ENCODE measurements at regions not wholly inside any gene's neighbourhood (a gene's known extent, or its start where the extent isn't known, plus 50 kb on each side); places are given as distances from the start of the nearest gene placed in this dataset.

DNA sequence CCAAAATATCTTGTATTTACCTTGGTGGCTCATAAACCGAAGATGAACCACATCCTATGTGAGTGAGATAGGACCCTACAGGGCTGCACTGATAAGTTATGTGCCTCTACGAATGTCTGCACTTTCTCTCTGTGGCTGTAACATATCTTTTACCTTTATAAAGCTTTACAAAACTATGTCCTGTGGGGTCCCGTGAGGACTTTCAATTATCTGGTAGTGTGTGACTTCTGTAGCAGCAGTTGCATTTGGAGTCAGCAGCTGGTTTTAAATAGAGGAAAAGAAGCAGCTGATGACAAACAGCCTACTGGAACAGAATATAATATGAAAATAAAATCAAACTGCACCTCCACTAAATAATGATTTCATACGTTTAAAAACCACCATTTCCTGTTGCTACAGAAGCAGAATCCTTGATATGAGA is 222.4 kb upstream of the GNAI1 start:
- TF ChIP-seq EP300 (IDR thresholded peaks at IDR 0.05), result no peak
- no peak for TF ChIP-seq POLR2A (IDR thresholded peaks at IDR 0.05)
- TF ChIP-seq POLR2AphosphoS5 (IDR thresholded peaks at IDR 0.05), result no peak
- TF ChIP-seq, protein P1, sequence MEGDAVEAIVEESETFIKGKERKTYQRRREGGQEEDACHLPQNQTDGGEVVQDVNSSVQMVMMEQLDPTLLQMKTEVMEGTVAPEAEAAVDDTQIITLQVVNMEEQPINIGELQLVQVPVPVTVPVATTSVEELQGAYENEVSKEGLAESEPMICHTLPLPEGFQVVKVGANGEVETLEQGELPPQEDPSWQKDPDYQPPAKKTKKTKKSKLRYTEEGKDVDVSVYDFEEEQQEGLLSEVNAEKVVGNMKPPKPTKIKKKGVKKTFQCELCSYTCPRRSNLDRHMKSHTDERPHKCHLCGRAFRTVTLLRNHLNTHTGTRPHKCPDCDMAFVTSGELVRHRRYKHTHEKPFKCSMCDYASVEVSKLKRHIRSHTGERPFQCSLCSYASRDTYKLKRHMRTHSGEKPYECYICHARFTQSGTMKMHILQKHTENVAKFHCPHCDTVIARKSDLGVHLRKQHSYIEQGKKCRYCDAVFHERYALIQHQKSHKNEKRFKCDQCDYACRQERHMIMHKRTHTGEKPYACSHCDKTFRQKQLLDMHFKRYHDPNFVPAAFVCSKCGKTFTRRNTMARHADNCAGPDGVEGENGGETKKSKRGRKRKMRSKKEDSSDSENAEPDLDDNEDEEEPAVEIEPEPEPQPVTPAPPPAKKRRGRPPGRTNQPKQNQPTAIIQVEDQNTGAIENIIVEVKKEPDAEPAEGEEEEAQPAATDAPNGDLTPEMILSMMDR (IDR thresholded peaks at IDR 0.05), result no peak
- no peak overlapping the region for H3K27ac ChIP-seq
- 26 to 63% (median 48%) methylated on average over 4 of the region's 4 CpGs for WGBS, 5 donors
- no peaks in the 10 kb centered on the region for H3K27me3 ChIP-seq
- H3K36me3 ChIP-seq, result no peaks in the 10 kb centered on the region
- DNase-seq, result no peak
- no peaks in the 10 kb centered on the region for H3K4me1 ChIP-seq
- peaks cover 2 to 13% (median 6%) of the 10 kb centered on the region in 4 donors for H3K9me3 ChIP-seq
- intact Hi-C loops (cut with DNase I; ENCODE audit: low total_unique reads), result no loop called here
- H3K4me3 ChIP-seq, result no peak overlapping the region

DNA sequence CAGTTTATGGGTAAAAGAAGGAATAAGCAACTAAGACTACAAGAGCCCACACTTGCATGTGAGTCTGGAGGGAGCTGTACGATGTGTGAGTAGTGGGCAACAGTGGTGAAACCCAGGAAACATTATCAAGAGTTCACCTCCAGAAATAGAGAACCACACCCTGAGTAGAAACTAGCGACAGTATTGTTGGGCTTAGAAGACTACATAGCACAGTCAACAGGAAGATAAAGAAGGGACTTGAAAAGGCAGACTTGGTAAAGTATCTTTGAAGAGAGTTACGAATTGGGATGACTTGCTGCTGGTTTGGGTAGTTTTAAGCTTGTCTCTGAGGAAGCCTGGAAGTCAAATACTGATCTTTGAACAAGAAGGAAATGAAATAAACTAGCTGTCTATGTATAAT is 223.2 kb upstream of the GNAI1 start:
- WGBS, 5 donors, result 62 to 76% (median 66%) methylated on average over 3 of the region's 3 CpGs
- Histone ChIP-seq H3K36me3 (no peaks in the 10 kb centered on the region), H3K9me3 (peaks cover 2 to 13% (median 6%) of the 10 kb centered on the region in 4 donors), H3K27me3 (no peaks in the 10 kb centered on the region), H3K4me3 (no peak overlapping the region), H3K27ac (no peak overlapping the region), H3K4me1 (no peaks in the 10 kb centered on the region)
- DNase-seq, result no peak
- no peak for TF ChIP-seq POLR2A (IDR thresholded peaks at IDR 0.05)
- TF ChIP-seq, protein P1 (IDR thresholded peaks at IDR 0.05), result no peak
- no peak for TF ChIP-seq POLR2AphosphoS5 (IDR thresholded peaks at IDR 0.05)
- no peak for TF ChIP-seq EP300 (IDR thresholded peaks at IDR 0.05)
- intact Hi-C loops (cut with DNase I; ENCODE audit: low total_unique reads), result no loop called here

DNA sequence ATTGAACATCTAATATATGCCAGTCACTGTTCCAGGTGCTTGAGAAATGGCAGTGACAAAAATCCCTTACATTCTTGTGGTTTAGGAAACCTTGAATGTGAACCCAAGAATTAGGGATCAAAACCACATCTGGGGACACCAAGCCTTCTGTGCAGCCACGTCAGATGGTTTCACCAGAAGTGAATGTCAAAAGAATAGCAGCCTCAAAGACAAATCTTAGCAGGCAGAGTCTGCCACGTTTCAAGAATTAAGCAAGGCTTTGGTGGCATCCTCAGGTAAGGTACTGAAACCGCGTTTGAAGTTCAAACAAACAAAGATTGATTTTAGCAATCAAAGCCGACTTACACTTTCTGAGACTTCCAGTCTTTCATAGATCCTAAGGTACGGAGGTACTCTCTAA is 225.5 kb upstream of the GNAI1 start:
- 68 to 78% (median 75%) methylated on average over 6 of the region's 6 CpGs for WGBS, 5 donors

DNA sequence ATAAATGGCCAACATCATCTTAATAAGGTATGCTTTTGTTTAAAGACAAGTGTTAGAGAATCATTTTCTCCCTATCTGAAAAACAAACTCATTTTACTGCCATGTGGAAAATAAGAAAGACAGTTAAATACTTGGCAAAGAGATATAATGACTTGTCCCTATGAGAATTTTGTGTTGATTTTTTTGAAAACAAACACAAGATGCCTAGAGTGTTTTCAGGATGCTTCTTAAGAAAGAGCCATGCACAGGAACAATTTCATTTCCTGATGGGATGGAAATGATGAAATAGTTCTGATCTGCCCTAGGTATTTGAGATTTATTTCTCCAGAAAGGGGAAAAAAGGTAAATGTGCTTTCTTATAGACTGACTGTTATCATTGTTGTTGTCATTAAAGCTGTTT is 237.5 kb upstream of the GNAI1 start:
- Histone ChIP-seq H3K27ac (no peak overlapping the region), H3K4me1 (no peaks in the 10 kb centered on the region), H3K36me3 (no peaks in the 10 kb centered on the region), H3K27me3 (no peaks in the 10 kb centered on the region), H3K9me3 (no peaks in the 10 kb centered on the region), H3K4me3 (no peak overlapping the region)
- TF ChIP-seq POLR2AphosphoS5 (IDR thresholded peaks at IDR 0.05) (no peak), EP300 (IDR thresholded peaks at IDR 0.05) (no peak), POLR2A (IDR thresholded peaks at IDR 0.05) (no peak)
- TF ChIP-seq, protein P1 (IDR thresholded peaks at IDR 0.05), result no peak
- DNase-seq, result no peak
- intact Hi-C loops (cut with DNase I; ENCODE audit: low total_unique reads), result no loop called here

More for the DNA sequence above, 225.5 kb upstream of the GNAI1 start:
- H3K4me3 ChIP-seq, result no peak overlapping the region
- H3K27ac ChIP-seq, result no peak overlapping the region
- H3K36me3 ChIP-seq, result no peaks in the 10 kb centered on the region
- TF ChIP-seq POLR2AphosphoS5 (IDR thresholded peaks at IDR 0.05) (no peak), POLR2A (IDR thresholded peaks at IDR 0.05) (no peak), EP300 (IDR thresholded peaks at IDR 0.05) (no peak)
- TF ChIP-seq, protein P1 (IDR thresholded peaks at IDR 0.05), result no peak
- no peaks in the 10 kb centered on the region for H3K4me1 ChIP-seq
- DNase-seq, result peak in 1 of 2 donors; percentile 7
- intact Hi-C loops (cut with DNase I; ENCODE audit: low total_unique reads), result no loop called here
- no peaks in the 10 kb centered on the region for H3K27me3 ChIP-seq
- H3K9me3 ChIP-seq, result no peaks in the 10 kb centered on the region

Data from stomach (tissue), 8 donors.